ENCODE measurements at regions not wholly inside any gene's neighbourhood (a gene's known extent, or its start where the extent isn't known, plus 50 kb on each side); places are given as distances from the start of the nearest gene placed in this dataset.

GRCh38 chr5:2856206-2856605 is 104.7 kb upstream of the IRX2 start:
- no peak for DNase-seq
- intact Hi-C loops (cut with DNase I; ENCODE audit: low total_unique reads): no loop called here
- in situ Hi-C loops (cut with MboI; ENCODE audit: low pct_ligation_motif_present in 1 of 4, low pct_unique_long_range_greater_than_20kb in 1 of 4, low sequenced_read_pairs in 3 of 4): no loop called here
- Histone ChIP-seq H3K9me3 (no peaks in the 10 kb centered on the region), H3K4me1 (no peaks in the 10 kb centered on the region), H3K4me3 (no peak overlapping the region), H3K27me3 (no peaks in the 10 kb centered on the region), H3K27ac (no peak overlapping the region), H3K36me3 (no peaks in the 10 kb centered on the region)
- TF ChIP-seq EP300 (IDR thresholded peaks at IDR 0.05; ENCODE audit: low read depth) (no peak), POLR2AphosphoS5 (IDR thresholded peaks at IDR 0.05) (no peak), POLR2A (IDR thresholded peaks at IDR 0.05) (no peak), CTCF (IDR thresholded peaks at IDR 0.05) (no peak)
- WGBS, 2 donors (ENCODE audit: low coverage in 1 of 2): 79 to 91% methylated on average over 13 of the region's 13 CpGs

GRCh38 chr5:2852446-2852845 is 101.0 kb upstream of the IRX2 start:
- TF ChIP-seq CTCF (IDR thresholded peaks at IDR 0.05) (no peak), EP300 (IDR thresholded peaks at IDR 0.05; ENCODE audit: low read depth) (no peak), POLR2A (IDR thresholded peaks at IDR 0.05) (no peak), POLR2AphosphoS5 (IDR thresholded peaks at IDR 0.05) (no peak)
- 67% methylated on average over 1 of the region's 1 CpG; no CpG with 5 or more reads in 1 of the 2 donors for whole genome bisulfite sequencing, 2 donors (ENCODE audit: low coverage in 1 of 2)
- H3K4me3 ChIP-seq: no peak overlapping the region
- in situ Hi-C loops (cut with MboI; ENCODE audit: low pct_ligation_motif_present in 1 of 4, low pct_unique_long_range_greater_than_20kb in 1 of 4, low sequenced_read_pairs in 3 of 4) (no loop called here), intact Hi-C loops (cut with DNase I; ENCODE audit: low total_unique reads) (no loop called here)
- no peak for DNase-seq
- no peaks in the 10 kb centered on the region for H3K36me3 ChIP-seq
- H3K9me3 ChIP-seq: no peaks in the 10 kb centered on the region
- H3K27ac ChIP-seq: no peak overlapping the region
- no peaks in the 10 kb centered on the region for H3K4me1 ChIP-seq
- no peaks in the 10 kb centered on the region for H3K27me3 ChIP-seq

GRCh38 chr5:2851895-2852294 is 100.4 kb upstream of the IRX2 start:
- Histone ChIP-seq H3K27me3 (no peaks in the 10 kb centered on the region), H3K27ac (no peak overlapping the region), H3K4me1 (no peaks in the 10 kb centered on the region), H3K4me3 (no peak overlapping the region), H3K9me3 (no peaks in the 10 kb centered on the region), H3K36me3 (no peaks in the 10 kb centered on the region)
- in situ Hi-C loops (cut with MboI; ENCODE audit: low pct_ligation_motif_present in 1 of 4, low pct_unique_long_range_greater_than_20kb in 1 of 4, low sequenced_read_pairs in 3 of 4) (no loop called here), intact Hi-C loops (cut with DNase I; ENCODE audit: low total_unique reads) (no loop called here)
- no peak for TF ChIP-seq POLR2A (IDR thresholded peaks at IDR 0.05)
- TF ChIP-seq CTCF (IDR thresholded peaks at IDR 0.05): no peak
- TF ChIP-seq POLR2AphosphoS5 (IDR thresholded peaks at IDR 0.05): no peak
- no peak for TF ChIP-seq EP300 (IDR thresholded peaks at IDR 0.05; ENCODE audit: low read depth)
- no peak for DNase-seq
- WGBS, 2 donors (ENCODE audit: low coverage in 1 of 2): 64 to 79% methylated on average over 1 to 5 of the region's 5 CpGs

- WGBS, 2 donors (ENCODE audit: low coverage in 1 of 2): 65 to 85% methylated on average over 6 of the region's 6 CpGs
- in situ Hi-C loops (cut with MboI; ENCODE audit: low pct_ligation_motif_present in 1 of 4, low pct_unique_long_range_greater_than_20kb in 1 of 4, low sequenced_read_pairs in 3 of 4): no loop called here
- no peak for DNase-seq
- no peak overlapping the region for H3K27ac ChIP-seq
- TF ChIP-seq POLR2AphosphoS5 (IDR thresholded peaks at IDR 0.05): no peak
- TF ChIP-seq POLR2A (IDR thresholded peaks at IDR 0.05): no peak
- no peak for TF ChIP-seq EP300 (IDR thresholded peaks at IDR 0.05; ENCODE audit: low read depth)
- no peak for TF ChIP-seq CTCF (IDR thresholded peaks at IDR 0.05)
- no peaks in the 10 kb centered on the region for H3K36me3 ChIP-seq
- H3K9me3 ChIP-seq: no peaks in the 10 kb centered on the region
- no peaks in the 10 kb centered on the region for H3K4me1 ChIP-seq
- intact Hi-C loops (cut with DNase I; ENCODE audit: low total_unique reads): no loop called here
- H3K4me3 ChIP-seq: no peak overlapping the region
- H3K27me3 ChIP-seq: no peaks in the 10 kb centered on the region
Measured at GRCh38 chr5:2849429-2849828, 98.0 kb upstream of the IRX2 start.

Measured in transverse colon (tissue), 4 donors.